IPS-18c (cell line): ENCODE measurements at regions not wholly inside any gene's neighbourhood (a gene's known extent, or its start where the extent isn't known, plus 50 kb on each side); places are given as distances from the start of the nearest gene placed in this dataset.

Experiments
- H3K4me3 ChIP-seq: 2 replicates; pipeline ENCODE4 v1.7.0; 2013; ENCODE audit warnings: low read depth, mild to moderate bottlenecking, low read length, moderate library complexity; ENCODE audit not compliant: insufficient read depth
- H3K9me3 ChIP-seq: one replicate; pipeline ENCODE4 v1.6.1; 2013; ENCODE audit warnings: mild to moderate bottlenecking, low read length, moderate library complexity; ENCODE audit not compliant: control insufficient read depth, insufficient read depth

- H3K9me3 ChIP-seq, result no peaks in the 10 kb centered on the region
Observed at GRCh38 chr1:80468356-80468755, 1332.4 kb upstream of the ADGRL2 start.

GRCh38 chr1:80462006-80462405 is 1338.7 kb upstream of the ADGRL2 start:
- Histone ChIP-seq H3K4me3 (no peak overlapping the region), H3K9me3 (no peaks in the 10 kb centered on the region)

More at GRCh38 chr1:80468356-80468755, 1332.4 kb upstream of the ADGRL2 start:
- H3K4me3 ChIP-seq, result no peak overlapping the region

- Histone ChIP-seq H3K9me3 (no peaks in the 10 kb centered on the region), H3K4me3 (no peak overlapping the region)
Observed at GRCh38 chr1:80457409-80457808, 1343.3 kb upstream of the ADGRL2 start.

- no peak overlapping the region for H3K4me3 ChIP-seq
- no peaks in the 10 kb centered on the region for H3K9me3 ChIP-seq
Observed at GRCh38 chr1:80453775-80454174, 1347.0 kb upstream of the ADGRL2 start.

DNA sequence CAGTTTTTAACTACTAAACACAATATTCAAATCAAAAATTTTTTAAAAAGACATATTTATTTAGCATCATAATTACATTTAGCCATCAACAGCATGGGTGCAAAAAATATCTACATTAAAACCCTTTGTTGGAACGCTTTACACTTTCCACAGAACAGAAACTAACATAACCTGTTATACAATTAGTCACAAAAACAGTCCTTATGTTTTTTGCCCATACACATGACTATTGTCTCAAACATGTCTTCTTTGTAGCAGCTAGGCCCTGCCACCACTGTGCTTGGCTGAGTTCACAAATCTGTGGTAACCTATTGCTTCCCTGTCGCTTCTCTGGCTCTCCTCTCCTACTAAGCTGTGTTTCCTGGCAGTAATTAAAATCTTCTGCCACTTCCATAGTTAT is 1350.0 kb upstream of the ADGRL2 start:
- Histone ChIP-seq H3K4me3 (no peak overlapping the region), H3K9me3 (no peaks in the 10 kb centered on the region)

- no peaks in the 10 kb centered on the region for H3K9me3 ChIP-seq
- H3K4me3 ChIP-seq, result no peak overlapping the region
Observed at GRCh38 chr1:80448081-80448480, 1352.7 kb upstream of the ADGRL2 start.

- no peaks in the 10 kb centered on the region for H3K9me3 ChIP-seq
- no peak overlapping the region for H3K4me3 ChIP-seq
Observed at GRCh38 chr1:80447526-80447925, 1353.2 kb upstream of the ADGRL2 start.

- Histone ChIP-seq H3K4me3 (no peak overlapping the region), H3K9me3 (no peaks in the 10 kb centered on the region)
Observed at GRCh38 chr1:80445033-80445432, 1355.7 kb upstream of the ADGRL2 start.

- Histone ChIP-seq H3K9me3 (no peaks in the 10 kb centered on the region), H3K4me3 (no peak overlapping the region)
Observed at GRCh38 chr1:80444171-80444570, 1356.6 kb upstream of the ADGRL2 start.

GRCh38 chr1:80441664-80442063 is 1359.1 kb upstream of the ADGRL2 start:
- H3K9me3 ChIP-seq, result no peaks in the 10 kb centered on the region
- no peak overlapping the region for H3K4me3 ChIP-seq

DNA sequence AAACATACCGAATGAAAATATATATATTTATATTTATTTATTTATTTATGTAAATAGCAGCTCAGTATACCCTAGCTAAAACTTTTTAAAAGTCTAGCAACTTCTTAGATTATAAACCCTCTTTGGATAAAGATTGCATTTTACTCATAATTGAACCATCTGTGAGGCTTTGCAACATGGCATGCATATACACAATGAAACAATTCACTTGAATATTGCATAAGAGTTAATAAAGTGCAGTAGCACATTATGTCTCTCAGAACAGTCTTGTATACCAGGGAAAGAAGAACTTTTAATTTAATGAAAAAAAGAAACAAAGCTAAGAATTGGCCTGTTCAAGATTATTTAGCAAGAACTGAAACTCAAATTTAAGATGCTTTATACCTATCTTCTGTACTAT is 1363.9 kb upstream of the ADGRL2 start:
- Histone ChIP-seq H3K4me3 (no peak overlapping the region), H3K9me3 (no peaks in the 10 kb centered on the region)

GRCh38 chr1:80427881-80428280 is 1372.9 kb upstream of the ADGRL2 start:
- H3K9me3 ChIP-seq, result no peaks in the 10 kb centered on the region
- no peak overlapping the region for H3K4me3 ChIP-seq

DNA sequence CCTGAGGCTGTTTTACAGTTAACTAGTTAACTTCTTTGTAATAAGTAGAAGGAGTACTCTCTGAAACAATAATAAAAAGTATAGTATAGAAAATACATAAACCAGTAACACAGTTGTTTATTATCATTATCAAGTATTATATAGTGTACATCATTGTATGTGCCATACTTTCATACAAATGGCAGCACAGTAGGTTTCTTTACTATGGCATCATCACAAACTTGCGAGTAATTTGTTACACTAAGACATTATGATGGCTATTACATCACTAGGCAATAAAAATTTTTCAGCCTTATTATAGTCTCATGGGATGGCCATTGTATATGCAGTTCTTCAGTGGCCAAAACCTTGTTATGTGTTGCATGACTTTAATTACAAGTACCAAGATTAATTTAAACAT is 1376.5 kb upstream of the ADGRL2 start:
- Histone ChIP-seq H3K4me3 (no peak overlapping the region), H3K9me3 (no peaks in the 10 kb centered on the region)

GRCh38 chr1:80418134-80418533 is 1382.6 kb upstream of the ADGRL2 start:
- H3K4me3 ChIP-seq, result no peak overlapping the region

DNA sequence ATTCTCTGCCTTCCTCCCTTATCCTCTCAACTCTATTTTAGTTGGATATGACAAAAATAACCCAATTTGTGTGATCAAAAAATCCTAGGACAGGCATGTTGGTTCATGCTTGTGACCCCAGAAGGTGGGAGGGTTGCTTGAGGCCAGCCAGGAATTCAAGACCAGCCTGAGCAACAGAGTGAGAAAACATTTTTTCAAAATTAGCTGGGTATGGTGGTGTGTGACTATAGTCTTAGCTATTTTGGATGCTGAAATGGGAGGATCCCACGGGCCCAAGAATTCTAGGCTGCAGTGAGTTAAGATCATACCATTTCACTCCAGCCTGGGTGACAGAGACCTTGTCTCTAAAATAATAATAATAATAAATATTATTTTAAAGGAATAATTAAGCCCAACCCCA is 1383.1 kb upstream of the ADGRL2 start:
- Histone ChIP-seq H3K4me3 (no peak overlapping the region), H3K9me3 (no peaks in the 10 kb centered on the region)

More at GRCh38 chr1:80418134-80418533, 1382.6 kb upstream of the ADGRL2 start:
- H3K9me3 ChIP-seq, result no peaks in the 10 kb centered on the region

- H3K9me3 ChIP-seq, result no peaks in the 10 kb centered on the region
Observed at GRCh38 chr1:80413969-80414368, 1386.8 kb upstream of the ADGRL2 start.

DNA sequence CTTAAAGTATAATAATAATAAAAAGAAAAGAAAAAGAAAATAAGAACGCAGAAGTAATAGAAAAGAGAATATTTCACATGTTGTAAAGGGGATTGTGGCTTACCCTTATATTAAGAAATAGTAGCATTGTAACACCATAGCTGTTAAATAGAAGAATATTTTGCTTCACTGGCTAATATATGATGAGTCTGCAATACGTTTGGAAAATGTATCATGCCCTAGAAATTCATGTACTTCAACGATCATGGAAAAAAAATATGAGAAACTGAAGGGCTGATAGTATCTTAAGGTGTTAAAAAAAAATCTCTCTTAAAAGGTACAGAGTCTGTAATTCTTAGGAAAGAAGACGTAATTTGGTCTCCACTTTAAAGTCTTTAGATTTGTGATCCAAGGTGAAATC is 1390.5 kb upstream of the ADGRL2 start:
- Histone ChIP-seq H3K4me3 (no peak overlapping the region), H3K9me3 (no peaks in the 10 kb centered on the region)

More at GRCh38 chr1:80413969-80414368, 1386.8 kb upstream of the ADGRL2 start:
- H3K4me3 ChIP-seq, result no peak overlapping the region

- Histone ChIP-seq H3K9me3 (no peaks in the 10 kb centered on the region), H3K4me3 (no peak overlapping the region)
Observed at GRCh38 chr1:80403471-80403893, 1397.0 kb upstream of the ADGRL4 start.

DNA sequence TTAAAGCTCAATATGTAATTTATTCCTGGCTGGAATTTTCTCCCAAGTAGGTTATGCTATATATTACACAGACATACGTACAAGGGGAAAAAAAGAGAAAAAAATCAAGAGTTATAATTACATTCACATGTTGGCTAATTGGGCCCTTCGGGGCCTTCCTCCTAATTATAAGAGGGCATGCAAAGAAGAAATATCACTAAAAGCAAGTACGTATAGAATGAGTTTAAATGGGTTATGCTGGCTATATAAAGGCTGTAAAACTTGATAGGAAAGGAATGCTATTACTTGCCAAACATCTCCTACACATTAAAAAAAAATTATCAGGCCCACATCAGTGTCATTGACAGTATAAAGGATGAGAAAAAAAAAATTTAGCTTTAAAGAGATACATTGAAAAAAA is 1396.1 kb upstream of the ADGRL4 start:
- no peak overlapping the region for H3K4me3 ChIP-seq
- H3K9me3 ChIP-seq, result no peaks in the 10 kb centered on the region
